PC-3 (cell line): ENCODE measurements at regions not wholly inside any gene's neighbourhood (a gene's known extent, or its start where the extent isn't known, plus 50 kb on each side); places are given as distances from the start of the nearest gene placed in this dataset.

Experiments used
- EZH2 ChIP-seq: fragments of 300-600 bp; sonication (generic); IDR thresholded peaks from one replicate; pipeline ENCODE4 v1.6.1; 2017; ENCODE audit warnings: antibody characterized with exemption, mild to moderate bottlenecking, low read length; ENCODE audit not compliant: unreplicated experiment
- TF ChIP-seq, protein P1 (sequence below): fragments of 300-600 bp; sonication (generic); conservative IDR thresholded peaks from 2 replicates; pipeline ENCODE4 v1.5.1; 2017; ENCODE audit warnings: antibody characterized with exemption, low read depth, mild to moderate bottlenecking, low read length

DNA sequence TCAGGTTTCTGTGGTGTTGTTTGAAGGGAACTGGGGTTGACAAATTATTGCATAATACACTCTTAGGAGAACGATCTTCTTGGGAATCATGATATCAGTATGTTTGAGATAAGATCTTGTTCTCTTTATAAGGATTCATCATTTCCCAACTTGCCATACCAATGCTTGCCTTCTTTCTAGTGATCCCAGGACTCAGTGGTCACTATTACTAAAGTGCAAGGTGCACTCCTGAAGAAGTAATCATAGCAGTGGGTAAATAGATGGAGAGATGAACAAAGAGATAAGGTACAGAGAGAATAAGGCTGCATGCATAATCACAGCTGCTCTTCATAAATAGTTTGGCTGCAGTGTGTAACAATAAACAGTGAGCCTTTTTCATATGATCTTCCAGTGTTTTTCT lies 404.0 kb downstream of the DOK5 start:
- TF ChIP-seq, protein P1, sequence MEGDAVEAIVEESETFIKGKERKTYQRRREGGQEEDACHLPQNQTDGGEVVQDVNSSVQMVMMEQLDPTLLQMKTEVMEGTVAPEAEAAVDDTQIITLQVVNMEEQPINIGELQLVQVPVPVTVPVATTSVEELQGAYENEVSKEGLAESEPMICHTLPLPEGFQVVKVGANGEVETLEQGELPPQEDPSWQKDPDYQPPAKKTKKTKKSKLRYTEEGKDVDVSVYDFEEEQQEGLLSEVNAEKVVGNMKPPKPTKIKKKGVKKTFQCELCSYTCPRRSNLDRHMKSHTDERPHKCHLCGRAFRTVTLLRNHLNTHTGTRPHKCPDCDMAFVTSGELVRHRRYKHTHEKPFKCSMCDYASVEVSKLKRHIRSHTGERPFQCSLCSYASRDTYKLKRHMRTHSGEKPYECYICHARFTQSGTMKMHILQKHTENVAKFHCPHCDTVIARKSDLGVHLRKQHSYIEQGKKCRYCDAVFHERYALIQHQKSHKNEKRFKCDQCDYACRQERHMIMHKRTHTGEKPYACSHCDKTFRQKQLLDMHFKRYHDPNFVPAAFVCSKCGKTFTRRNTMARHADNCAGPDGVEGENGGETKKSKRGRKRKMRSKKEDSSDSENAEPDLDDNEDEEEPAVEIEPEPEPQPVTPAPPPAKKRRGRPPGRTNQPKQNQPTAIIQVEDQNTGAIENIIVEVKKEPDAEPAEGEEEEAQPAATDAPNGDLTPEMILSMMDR = no peak
- no peak for TF ChIP-seq EZH2
